ENCODE measurements at regions not wholly inside any gene's neighbourhood (a gene's known extent, or its start where the extent isn't known, plus 50 kb on each side); places are given as distances from the start of the nearest gene placed in this dataset.
A peak's percentile ranks its signal among the peaks of the same experiment; 100 is the strongest.

- DNase-seq, result no peak
Observed at GRCh38 chr12:125604976-125605375, 539.7 kb downstream of the AACS start.

DNA sequence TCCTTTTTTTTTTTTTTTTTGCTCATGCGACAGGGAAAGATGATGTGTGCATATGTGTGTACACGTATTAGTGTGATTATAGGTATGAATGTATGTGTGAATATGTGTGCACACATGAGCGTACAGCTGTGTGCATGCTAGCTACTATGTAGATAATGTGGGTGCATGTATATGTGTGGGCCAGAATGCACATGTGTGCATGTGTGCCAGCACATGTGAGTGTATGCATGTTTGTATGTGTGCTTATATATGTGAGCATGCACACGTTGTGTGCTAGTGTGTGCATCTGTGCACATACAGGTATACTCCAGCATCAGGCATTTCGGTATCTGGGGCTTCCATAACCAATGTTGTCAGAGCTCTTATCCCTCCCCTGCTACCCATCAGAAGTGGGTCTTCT lies 541.1 kb downstream of the AACS start:
- DNase-seq, result no peak

DNA sequence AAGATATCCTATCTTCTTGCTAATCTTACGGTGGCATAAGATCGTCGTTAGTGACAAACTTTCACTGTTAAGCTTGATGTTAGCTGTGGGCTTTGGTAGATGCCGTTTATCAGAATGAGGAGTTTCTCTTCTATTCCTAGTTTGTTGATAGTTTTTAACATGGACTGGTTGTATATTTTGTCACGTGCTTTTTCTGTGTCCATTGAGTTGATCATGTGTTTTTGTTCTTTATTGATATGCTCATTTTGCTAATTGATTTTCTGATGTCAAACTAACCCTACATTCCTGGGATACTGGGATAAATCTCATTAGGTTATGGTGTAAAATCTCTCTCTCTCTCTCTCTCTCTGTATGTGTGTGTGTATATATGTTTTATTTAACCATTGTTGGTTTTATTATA lies 545.1 kb downstream of the AACS start:
- DNase-seq, result no peak

DNA sequence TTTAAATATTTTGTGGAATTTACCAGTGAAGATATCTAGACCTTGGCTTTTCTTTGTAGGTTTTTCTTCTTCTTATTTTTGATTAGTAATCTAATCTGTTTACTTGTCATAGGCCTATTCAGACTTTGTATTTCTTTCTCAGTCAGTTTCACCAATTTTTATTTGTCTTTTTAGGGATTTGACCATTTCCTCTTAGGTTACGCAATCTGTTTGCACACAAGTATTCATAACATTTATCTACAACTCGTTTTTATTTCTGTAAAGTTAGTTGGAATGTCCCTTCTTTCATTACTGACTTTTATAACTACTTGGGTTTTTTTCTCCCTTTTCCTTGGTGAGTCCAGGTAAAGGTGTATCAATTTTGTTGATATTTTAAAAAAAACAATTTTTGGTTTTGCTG lies 545.7 kb downstream of the AACS start:
- DNase-seq, result no peak

GRCh38 chr12:125614058-125614457 lies 548.8 kb downstream of the AACS start:
- DNase-seq, result no peak

GRCh38 chr12:125619723-125620122 lies 554.5 kb downstream of the AACS start:
- no peak for DNase-seq

GRCh38 chr12:125633686-125634085 lies 568.5 kb downstream of the AACS start:
- DNase-seq, result no peak

- DNase-seq, result no peak
Observed at GRCh38 chr12:125634813-125635212, 569.6 kb downstream of the AACS start.

GRCh38 chr12:125639826-125640225 lies 574.6 kb downstream of the AACS start:
- DNase-seq, result no peak

- DNase-seq, result no peak
Observed at GRCh38 chr12:125643055-125643454, 577.8 kb downstream of the AACS start.

DNA sequence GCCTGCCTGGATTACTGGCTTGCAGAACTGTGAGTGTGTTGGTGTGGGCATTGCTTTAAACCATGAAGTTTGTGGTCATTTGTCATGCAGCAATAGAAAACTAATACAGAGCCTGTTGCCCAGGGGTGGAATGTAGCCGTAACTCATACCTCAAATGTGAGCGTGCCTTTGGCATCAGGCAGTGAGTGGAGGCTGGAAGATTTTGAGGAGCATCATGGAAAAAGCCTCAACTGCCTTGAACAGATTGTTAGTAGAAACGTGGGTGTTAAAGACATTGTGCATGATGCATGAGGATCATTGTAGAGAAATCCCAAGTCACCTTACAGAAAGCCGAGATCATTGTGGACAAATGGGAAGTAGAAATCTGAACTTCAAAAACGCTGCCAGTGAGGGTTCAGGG lies 580.5 kb downstream of the AACS start:
- DNase-seq, result no peak

DNA sequence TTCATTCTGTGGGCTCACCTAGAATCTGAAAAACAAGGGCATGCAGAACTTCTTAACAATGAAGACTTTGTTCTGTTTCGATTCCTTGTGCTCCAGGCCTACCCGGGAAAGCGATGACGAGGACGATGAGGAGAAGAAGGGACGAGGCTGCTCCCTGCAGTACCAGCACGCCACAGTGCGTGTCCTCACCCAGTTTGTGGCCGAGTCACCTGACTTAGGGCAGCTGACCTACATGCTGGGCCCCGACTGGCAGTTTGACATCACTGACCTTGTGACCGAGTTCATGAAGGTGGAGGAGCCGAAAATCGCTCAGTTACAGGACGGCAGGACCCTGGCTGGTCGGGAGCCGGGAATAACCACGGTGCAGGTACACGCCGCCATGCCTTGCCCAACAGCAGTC lies 585.4 kb downstream of the AACS start:
- no peak for DNase-seq

- no peak for DNase-seq
Observed at GRCh38 chr12:125651625-125652024, 586.4 kb downstream of the AACS start.

GRCh38 chr12:125652681-125653080 lies 587.4 kb downstream of the AACS start:
- peak; percentile 43 for DNase-seq

DNA sequence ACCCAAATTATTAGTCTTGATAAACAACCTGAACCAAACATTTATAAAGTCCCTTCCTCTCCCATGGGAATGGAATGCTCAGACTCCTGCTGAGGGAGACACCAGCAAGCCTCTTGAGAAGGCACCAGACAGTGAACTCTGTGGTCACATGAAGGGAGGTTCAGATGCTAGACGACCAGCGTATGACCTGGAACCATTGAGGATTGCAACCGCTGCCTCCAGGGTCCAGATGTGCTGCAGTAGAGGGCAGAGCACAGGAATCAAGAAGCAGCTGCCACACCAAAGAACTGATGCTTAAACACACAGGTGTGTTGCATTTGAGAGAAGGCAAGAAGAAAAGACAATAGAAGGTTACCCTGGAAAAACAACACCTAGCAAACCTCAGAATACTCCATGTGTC lies 592.4 kb downstream of the AACS start:
- DNase-seq, result no peak

DNA sequence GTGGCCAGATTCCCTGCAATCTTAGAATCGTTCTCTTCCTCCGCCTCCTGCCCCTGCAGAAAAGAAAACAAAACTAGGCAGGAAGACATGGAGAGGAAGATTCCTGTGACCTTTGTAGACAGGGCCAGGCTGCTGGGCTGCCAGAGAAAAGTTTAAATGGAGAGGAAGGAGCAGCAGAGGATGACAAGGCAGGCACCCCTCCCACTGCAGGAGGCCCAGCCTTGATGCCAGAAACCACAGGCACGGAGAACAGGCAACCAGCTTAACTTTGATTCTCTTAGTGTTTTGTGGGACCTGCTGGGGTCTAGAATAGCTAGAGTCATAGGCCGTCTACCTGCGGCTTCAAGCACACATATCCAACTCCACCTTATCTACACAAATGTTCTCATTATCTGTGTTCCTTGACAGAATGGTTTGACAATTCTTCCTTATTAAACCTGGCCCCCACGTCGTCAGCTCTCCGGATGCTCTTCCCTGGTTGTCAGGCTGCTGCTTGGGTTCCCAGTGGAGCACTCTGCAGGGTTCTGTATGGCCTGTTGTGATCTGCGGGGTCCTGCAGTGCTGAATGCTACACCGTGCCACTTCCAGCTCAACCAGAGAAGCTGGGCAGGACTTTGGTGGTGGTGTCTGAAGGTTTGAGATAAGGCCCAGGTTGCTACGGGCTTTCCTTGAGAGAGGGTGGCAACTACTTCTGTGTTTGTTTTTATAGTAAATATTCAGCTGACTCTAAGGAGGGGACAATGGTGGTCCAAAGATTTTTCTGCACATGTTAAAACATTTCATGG lies 609.5 kb downstream of the AACS start:
- peak; percentile 62 for DNase-seq

- peak; percentile 49 for DNase-seq
Observed at GRCh38 chr12:125676366-125676765, 611.1 kb downstream of the AACS start.

- DNase-seq, result no peak
Observed at GRCh38 chr12:125677829-125678228, 612.6 kb downstream of the AACS start.

DNA sequence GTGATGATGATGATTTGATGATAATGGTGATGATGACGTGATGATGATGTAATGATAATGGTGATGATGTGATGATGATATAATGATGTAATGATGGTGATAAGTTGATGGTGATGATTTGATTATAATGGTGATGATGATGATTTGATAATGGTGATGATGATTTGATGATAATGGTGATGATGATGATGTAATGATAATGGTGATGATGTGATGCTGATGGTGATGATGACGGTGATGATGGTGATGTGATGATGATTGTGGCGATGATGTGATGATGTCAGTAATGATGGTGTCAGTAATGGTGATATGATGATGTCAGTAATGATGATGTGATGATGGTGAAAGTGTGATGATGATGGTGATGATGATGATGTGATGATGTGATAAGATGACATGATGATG lies 613.4 kb downstream of the AACS start:
- no peak for DNase-seq

GRCh38 chr12:125683748-125684381 lies 618.6 kb downstream of the AACS start:
- DNase-seq, result peak; percentile 55

- no peak for DNase-seq
Observed at GRCh38 chr12:125684968-125685790, 619.9 kb downstream of the AACS start.

- DNase-seq, result no peak
Observed at GRCh38 chr12:125685915-125686314, 620.7 kb downstream of the AACS start.

GRCh38 chr12:125687403-125687802 lies 622.2 kb downstream of the AACS start:
- DNase-seq, result no peak

- DNase-seq, result no peak
Observed at GRCh38 chr12:125687820-125688219, 622.6 kb downstream of the AACS start.
